ENCODE measurements at regions not wholly inside any gene's neighbourhood (a gene's known extent, or its start where the extent isn't known, plus 50 kb on each side); places are given as distances from the start of the nearest gene placed in this dataset.

- H3K4me3 ChIP-seq (replicated peaks in 1 of 3), result no peak overlapping the region
- no peak overlapping the region for H3K27ac ChIP-seq
- no peak for DNase-seq
- no peaks in the 10 kb centered on the region for H3K9me3 ChIP-seq
- no peaks in the 10 kb centered on the region for H3K4me1 ChIP-seq
- no peaks in the 10 kb centered on the region for H3K36me3 ChIP-seq
- WGBS, 2 donors, result 80 to 82% methylated on average over 5 of the region's 5 CpGs
- TF ChIP-seq CTCF (IDR thresholded peaks at IDR 0.05), result no peak
- no peak for TF ChIP-seq POLR2A (IDR thresholded peaks at IDR 0.05)
- intact Hi-C loops (cut with DNase I), result no loop called here
- H3K27me3 ChIP-seq, result no peaks in the 10 kb centered on the region
These were observed 266.3 kb downstream of the PSAT1 start for GRCh38 chr9:78563269-78563668.

DNA sequence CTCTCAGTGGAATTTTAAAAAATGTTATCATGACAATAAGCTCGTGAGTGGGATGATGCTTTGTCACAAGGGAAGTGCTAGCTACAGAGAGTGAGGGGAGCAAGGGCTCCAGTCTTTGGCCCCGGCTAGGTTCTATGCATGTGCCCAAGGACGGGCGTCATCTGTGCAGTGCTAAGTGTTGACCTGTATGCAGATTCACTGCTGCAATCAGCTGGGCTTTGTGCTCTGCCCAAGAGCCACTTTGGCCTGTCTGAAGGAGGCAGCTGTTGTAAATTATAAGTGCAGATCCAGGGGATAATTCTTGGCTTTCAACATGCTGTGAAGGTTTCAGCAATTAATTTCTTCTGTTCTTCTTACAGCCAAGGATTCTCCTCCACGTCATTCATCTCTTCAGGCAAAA, 268.6 kb downstream of the PSAT1 start:
- no peaks in the 10 kb centered on the region for H3K27me3 ChIP-seq
- WGBS, 2 donors, result 62 to 69% methylated on average over 5 of the region's 5 CpGs
- intact Hi-C loops (cut with DNase I), result no loop called here
- H3K4me3 ChIP-seq (replicated peaks in 1 of 3), result no peak overlapping the region
- no peaks in the 10 kb centered on the region for H3K4me1 ChIP-seq
- no peak for DNase-seq
- TF ChIP-seq CTCF (IDR thresholded peaks at IDR 0.05), result no peak
- no peak for TF ChIP-seq POLR2A (IDR thresholded peaks at IDR 0.05)
- H3K9me3 ChIP-seq, result no peaks in the 10 kb centered on the region
- no peak overlapping the region for H3K27ac ChIP-seq
- no peaks in the 10 kb centered on the region for H3K36me3 ChIP-seq

DNA sequence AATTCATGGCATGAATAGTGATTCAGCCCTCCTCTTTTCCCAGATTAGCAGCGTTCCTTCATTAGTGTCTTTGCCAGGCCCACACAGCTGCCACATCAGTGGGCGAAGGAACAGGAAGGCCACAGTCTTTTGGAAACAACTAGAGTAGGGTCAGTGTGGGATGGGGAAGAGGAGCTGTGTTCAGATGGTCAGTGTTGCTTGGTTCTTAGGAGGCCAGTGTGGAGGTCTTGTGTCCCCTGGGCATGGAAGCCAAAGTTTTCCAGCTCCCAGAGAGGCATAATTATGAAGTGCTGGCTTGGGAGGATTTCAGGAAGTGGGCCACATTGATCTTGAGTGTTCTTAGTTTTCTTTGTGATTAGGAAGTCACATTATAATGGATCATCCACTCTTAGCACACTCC, 269.6 kb downstream of the PSAT1 start:
- Histone ChIP-seq H3K4me1 (no peaks in the 10 kb centered on the region), H3K9me3 (no peaks in the 10 kb centered on the region), H3K36me3 (no peaks in the 10 kb centered on the region), H3K27ac (no peak overlapping the region), H3K4me3 (replicated peaks in 1 of 3) (no peak overlapping the region), H3K27me3 (no peaks in the 10 kb centered on the region)
- intact Hi-C loops (cut with DNase I), result no loop called here
- DNase-seq, result no peak
- TF ChIP-seq CTCF (IDR thresholded peaks at IDR 0.05), result no peak
- TF ChIP-seq POLR2A (IDR thresholded peaks at IDR 0.05), result no peak
- 92% methylated on average over 2 of the region's 2 CpGs for WGBS, 2 donors

DNA sequence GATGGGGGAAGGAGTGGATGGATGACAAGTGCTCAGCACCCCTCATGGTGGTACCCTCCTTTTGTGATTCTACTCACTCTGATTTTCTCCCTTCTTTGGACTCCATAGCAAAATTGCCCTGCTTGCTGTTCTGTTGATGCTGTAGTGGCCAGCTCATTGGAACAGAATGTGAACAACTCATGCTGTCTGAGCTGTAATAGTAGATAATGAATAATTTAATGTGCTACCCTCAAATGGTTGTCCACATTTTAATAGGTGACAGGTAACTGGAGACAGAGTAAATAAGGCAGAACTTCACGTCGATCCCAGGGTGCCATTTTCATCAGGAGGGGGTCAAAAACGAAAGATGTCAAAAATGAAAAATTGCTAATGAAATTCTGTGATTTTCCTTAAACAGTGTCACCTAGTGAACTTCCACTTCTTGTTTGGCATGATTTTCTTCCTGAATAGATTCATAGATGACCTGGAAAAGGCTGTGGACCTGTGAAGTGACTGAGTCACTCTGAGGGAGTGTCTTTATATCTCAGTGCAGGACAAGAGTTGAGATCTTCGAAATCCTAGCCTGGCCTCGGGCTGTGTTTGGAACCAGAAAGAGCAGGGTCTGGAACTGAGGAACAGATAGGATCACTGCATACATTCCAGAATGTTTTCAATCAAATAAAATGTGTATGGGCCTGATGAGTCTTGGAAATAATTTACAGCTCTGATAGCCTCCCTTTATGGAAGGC, 270.2 kb downstream of the PSAT1 start:
- Histone ChIP-seq H3K4me1 (no peaks in the 10 kb centered on the region), H3K36me3 (no peaks in the 10 kb centered on the region), H3K9me3 (no peaks in the 10 kb centered on the region), H3K27ac (no peak overlapping the region), H3K27me3 (no peaks in the 10 kb centered on the region), H3K4me3 (replicated peaks in 1 of 3) (no peak overlapping the region)
- intact Hi-C loops (cut with DNase I), result no loop called here
- WGBS, 2 donors, result 89 to 92% methylated on average over 5 of the region's 5 CpGs
- no peak for DNase-seq
- TF ChIP-seq POLR2A (IDR thresholded peaks at IDR 0.05) (no peak), CTCF (IDR thresholded peaks at IDR 0.05) (no peak)

GRCh38 chr9:78567693-78568092, 270.8 kb downstream of the PSAT1 start:
- intact Hi-C loops (cut with DNase I), result no loop called here
- no peak overlapping the region for H3K4me3 ChIP-seq (replicated peaks in 1 of 3)
- H3K27ac ChIP-seq, result no peak overlapping the region
- H3K27me3 ChIP-seq, result no peaks in the 10 kb centered on the region
- H3K9me3 ChIP-seq, result no peaks in the 10 kb centered on the region
- 84 to 91% methylated on average over 3 of the region's 3 CpGs for WGBS, 2 donors
- no peak for DNase-seq
- TF ChIP-seq POLR2A (IDR thresholded peaks at IDR 0.05) (no peak), CTCF (IDR thresholded peaks at IDR 0.05) (no peak)
- no peaks in the 10 kb centered on the region for H3K4me1 ChIP-seq
- no peaks in the 10 kb centered on the region for H3K36me3 ChIP-seq

Measured in thyroid gland (tissue), 4 donors.